Small intestine (tissue), 7 donors: ENCODE measurements at regions not wholly inside any gene's neighbourhood (a gene's known extent, or its start where the extent isn't known, plus 50 kb on each side); places are given as distances from the start of the nearest gene placed in this dataset.

Experiments used
- DNase-seq, 2 donors: peaks; one replicate each; pipeline versions ENCODE4 v3.0.0 to v3.0.0-alpha.2; 2013
- FAIRE-seq: peaks from 2 replicates; lab custom pipeline; 2012; peaks lifted over from hg19 to GRCh38; lab: Jason Lieb, UNC
- H3K27ac ChIP-seq, 3 donors: one replicate each; pipeline ENCODE4 v1.5.1; 2013; ENCODE audit warnings: low read length in 2 of 3, mild to moderate bottlenecking in 2 of 3, control low read depth in 1 of 3, inconsistent platforms in 1 of 3, low read depth in 1 of 3, moderate library complexity in 1 of 3
- H3K27me3 ChIP-seq, 3 donors: one replicate each; pipeline ENCODE4 v1.6.1; 2013; ENCODE audit warnings: low read length in 3 of 3, inconsistent platforms in 1 of 3; ENCODE audit not compliant: control insufficient read depth in 3 of 3, insufficient read depth in 3 of 3
- H3K36me3 ChIP-seq, 3 donors: one replicate each; pipeline ENCODE4 v1.6.1; 2013; ENCODE audit warnings: low read length in 3 of 3, inconsistent platforms in 1 of 3, low read depth in 1 of 3, mild to moderate bottlenecking in 1 of 3, moderate library complexity in 1 of 3; ENCODE audit not compliant: control insufficient read depth in 3 of 3, insufficient read depth in 2 of 3
- H3K4me1 ChIP-seq, 3 donors: one replicate each; pipeline ENCODE4 v1.6.1; 2013; ENCODE audit warnings: low read length in 2 of 3, inconsistent platforms in 1 of 3, low read depth in 1 of 3, mild to moderate bottlenecking in 1 of 3, moderate library complexity in 1 of 3; ENCODE audit not compliant: control insufficient read depth in 3 of 3, insufficient read depth in 2 of 3
- H3K4me3 ChIP-seq, 3 donors: one replicate each; pipeline ENCODE4 v1.5.1; 2013; ENCODE audit warnings: low read length in 3 of 3, control low read depth in 1 of 3, inconsistent platforms in 1 of 3, low read depth in 1 of 3, mild to moderate bottlenecking in 1 of 3, moderate library complexity in 1 of 3
- H3K9me3 ChIP-seq, 2 donors: one replicate each; pipeline ENCODE4 v1.6.1; 2013; ENCODE audit warnings: low read depth in 1 of 2, low read length in 1 of 2; ENCODE audit not compliant: control insufficient read depth in 2 of 2, insufficient read depth in 1 of 2
- WGBS, 3 donors: extraction: QIAGEN DNeasy Blood & Tissue Kit; methylation state at CpG; one replicate each; pipeline ENCODE4 v1.1.7; 2013; 5-methylcytosine and 5-hydroxymethylcytosine counted together
- donor health status: healthy with polysubstance abuse.
- donor health status: control.
- donor health status: control.
- donor health status: Bipolar disorder and iron deficiency.
- donor health status: healthy.

DNA sequence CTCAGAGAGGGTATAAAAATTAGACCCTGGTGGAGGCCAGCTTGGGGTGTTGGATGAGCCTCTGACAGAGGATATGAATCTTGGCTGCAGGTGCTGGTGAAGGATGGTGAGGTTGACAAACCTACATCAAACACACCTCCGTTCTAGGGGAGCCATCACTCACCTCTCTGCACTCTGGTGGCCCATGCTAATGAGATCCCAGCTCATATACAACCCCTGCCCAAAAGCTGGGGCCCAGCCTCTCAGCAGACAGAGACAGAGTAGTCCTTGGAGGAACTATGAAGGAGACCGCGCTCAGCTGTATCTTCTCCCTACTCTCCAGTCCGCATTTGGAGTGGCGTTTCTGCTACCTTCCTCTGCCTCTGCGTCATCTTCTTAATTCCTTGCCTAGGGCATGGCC, 83.1 kb upstream of the SORCS3 start:
- Histone ChIP-seq H3K36me3 (no peaks in the 10 kb centered on the region), H3K4me3 (no peak overlapping the region), H3K9me3 (no peaks in the 10 kb centered on the region), H3K4me1 (no peaks in the 10 kb centered on the region), H3K27ac (no peak overlapping the region), H3K27me3 (peaks cover 0 to 3% (median 0%) of the 10 kb centered on the region in 3 donors)
- 75 to 86% (median 83%) methylated on average over 6 of the region's 6 CpGs for WGBS, 3 donors
- FAIRE-seq (no peak), DNase-seq (no peak)

GRCh38 chr10:104559935-104560334, 81.2 kb upstream of the SORCS3 start:
- Histone ChIP-seq H3K4me3 (no peak overlapping the region), H3K27me3 (peaks cover 0 to 3% (median 0%) of the 10 kb centered on the region in 3 donors), H3K9me3 (no peaks in the 10 kb centered on the region), H3K4me1 (no peaks in the 10 kb centered on the region), H3K36me3 (no peaks in the 10 kb centered on the region), H3K27ac (no peak overlapping the region)
- DNase-seq (no peak), FAIRE-seq (no peak)
- WGBS, 3 donors: 43 to 65% (median 60%) methylated on average over 5 of the region's 5 CpGs

DNA sequence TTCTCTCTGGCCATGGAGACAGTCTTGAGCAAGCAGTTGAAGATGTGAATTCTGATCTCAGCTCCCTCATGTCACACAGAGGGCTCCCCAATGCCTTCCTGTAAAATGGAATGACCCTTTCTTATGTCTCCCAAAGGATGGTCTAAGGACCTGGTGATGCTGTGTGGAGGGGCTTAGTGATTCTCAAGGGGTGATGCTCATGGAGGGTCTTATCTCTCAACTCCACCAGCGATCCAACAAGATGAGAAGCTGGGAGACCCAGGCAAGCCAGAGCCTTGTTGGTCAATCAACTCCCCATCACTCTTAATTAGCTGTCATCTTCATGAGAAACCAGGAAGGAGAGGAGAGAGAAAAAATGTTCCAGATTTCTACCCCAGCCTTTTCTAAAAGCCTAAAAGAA, 78.0 kb upstream of the SORCS3 start:
- H3K27me3 ChIP-seq: no peaks in the 10 kb centered on the region
- H3K9me3 ChIP-seq: no peaks in the 10 kb centered on the region
- WGBS, 3 donors: 79 to 95% (median 81%) methylated on average over 1 of the region's 1 CpG
- no peak overlapping the region for H3K27ac ChIP-seq
- H3K4me3 ChIP-seq: no peak overlapping the region
- H3K36me3 ChIP-seq: no peaks in the 10 kb centered on the region
- no peak for FAIRE-seq
- no peaks in the 10 kb centered on the region for H3K4me1 ChIP-seq
- DNase-seq: no peak

- Histone ChIP-seq H3K36me3 (no peaks in the 10 kb centered on the region), H3K4me3 (no peak overlapping the region), H3K27ac (no peak overlapping the region), H3K4me1 (no peaks in the 10 kb centered on the region), H3K27me3 (no peaks in the 10 kb centered on the region), H3K9me3 (no peaks in the 10 kb centered on the region)
- DNase-seq: no peak
- FAIRE-seq: no peak
These were observed 77.5 kb upstream of the SORCS3 start for GRCh38 chr10:104563548-104563947.

- Histone ChIP-seq H3K9me3 (no peaks in the 10 kb centered on the region), H3K27me3 (no peaks in the 10 kb centered on the region), H3K4me1 (no peaks in the 10 kb centered on the region), H3K27ac (no peak overlapping the region), H3K36me3 (no peaks in the 10 kb centered on the region), H3K4me3 (no peak overlapping the region)
- 74 to 92% (median 82%) methylated on average over 1 of the region's 1 CpG for WGBS, 3 donors
- no peak for DNase-seq
- no peak for FAIRE-seq
These were observed 66.7 kb upstream of the SORCS3 start for GRCh38 chr10:104574427-104574826.

DNA sequence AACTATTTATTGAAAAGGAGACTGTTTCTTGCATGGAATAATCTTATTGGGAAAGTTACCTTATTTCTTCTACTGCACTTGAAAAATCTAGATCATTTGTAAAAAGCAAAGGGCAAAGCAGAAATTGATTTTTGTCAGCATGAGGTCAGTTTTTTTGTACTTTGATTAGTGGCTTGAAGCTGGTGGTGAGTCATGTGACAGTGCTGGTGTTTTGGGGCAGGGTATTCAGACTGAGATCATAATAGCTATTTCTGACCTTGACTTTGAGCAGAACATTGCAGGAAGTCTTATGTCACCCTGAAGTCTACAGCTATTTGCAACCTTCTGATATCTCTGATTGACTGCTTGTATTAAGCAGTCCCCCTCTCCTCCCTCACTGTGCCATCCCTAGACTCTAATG, 66.3 kb upstream of the SORCS3 start:
- Histone ChIP-seq H3K9me3 (no peaks in the 10 kb centered on the region), H3K4me1 (no peaks in the 10 kb centered on the region), H3K4me3 (no peak overlapping the region), H3K27ac (no peak overlapping the region), H3K27me3 (peaks cover 0 to under 1% (median 0%) of the 10 kb centered on the region in 3 donors), H3K36me3 (no peaks in the 10 kb centered on the region)
- no peak for FAIRE-seq
- no peak for DNase-seq

GRCh38 chr10:104576611-104577010, 64.5 kb upstream of the SORCS3 start:
- no peak overlapping the region for H3K27ac ChIP-seq
- H3K27me3 ChIP-seq: peaks cover 0 to 8% (median 0%) of the 10 kb centered on the region in 3 donors
- WGBS, 3 donors: 71 to 88% (median 82%) methylated on average over 5 of the region's 5 CpGs
- no peak overlapping the region for H3K4me3 ChIP-seq
- no peaks in the 10 kb centered on the region for H3K4me1 ChIP-seq
- H3K9me3 ChIP-seq: no peaks in the 10 kb centered on the region
- DNase-seq: no peak
- FAIRE-seq: no peak
- no peaks in the 10 kb centered on the region for H3K36me3 ChIP-seq

DNA sequence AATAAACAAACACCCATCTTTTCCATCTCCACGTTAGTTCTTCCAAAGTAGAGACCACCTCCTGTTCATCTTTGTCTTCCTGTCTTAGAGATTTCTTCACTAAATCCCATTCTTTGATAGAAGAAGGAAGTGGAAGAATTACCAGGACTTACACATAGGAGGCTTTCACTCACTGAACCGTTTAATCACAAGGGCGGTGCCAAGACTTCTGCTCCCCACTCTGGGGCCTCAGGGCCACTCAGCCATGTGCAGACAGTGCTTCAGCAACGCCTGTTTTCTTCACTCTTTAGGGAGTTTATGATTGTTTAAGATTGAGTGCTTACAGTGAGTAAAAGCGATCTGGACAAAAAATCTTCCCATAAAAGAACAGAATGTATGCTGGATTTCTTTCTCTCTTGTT, 63.9 kb upstream of the SORCS3 start:
- DNase-seq (no peak), FAIRE-seq (no peak)
- Histone ChIP-seq H3K27me3 (peaks cover 0 to 8% (median 0%) of the 10 kb centered on the region in 3 donors), H3K27ac (no peak overlapping the region), H3K4me1 (no peaks in the 10 kb centered on the region), H3K36me3 (no peaks in the 10 kb centered on the region), H3K9me3 (no peaks in the 10 kb centered on the region), H3K4me3 (no peak overlapping the region)
- WGBS, 3 donors: 48 to 56% (median 56%) methylated on average over 5 of the region's 5 CpGs

GRCh38 chr10:104577861-104578521, 63.1 kb upstream of the SORCS3 start:
- DNase-seq: no peak
- WGBS, 3 donors: 55 to 62% (median 58%) methylated on average over 12 of the region's 12 CpGs
- no peak for FAIRE-seq
- no peak overlapping the region for H3K27ac ChIP-seq
- H3K27me3 ChIP-seq: peaks cover 0 to 8% (median 0%) of the 10 kb centered on the region in 3 donors
- H3K4me3 ChIP-seq: no peak overlapping the region
- H3K4me1 ChIP-seq: no peaks in the 10 kb centered on the region
- no peaks in the 10 kb centered on the region for H3K36me3 ChIP-seq
- no peaks in the 10 kb centered on the region for H3K9me3 ChIP-seq
